Esophagus squamous epithelium (tissue), 5 donors: ENCODE measurements at regions not wholly inside any gene's neighbourhood (a gene's known extent, or its start where the extent isn't known, plus 50 kb on each side); places are given as distances from the start of the nearest gene placed in this dataset.

Experiments used
- DNase-seq: peaks from one replicate; lab custom pipeline; 2025; lab: John Stamatoyannopoulos, UW
- H3K27ac ChIP-seq, 4 donors: fragments of 200-600 bp; sonication (generic); one replicate each; pipeline ENCODE4 v1.5.1; 2016 to 2019; ENCODE audit warnings: mild to moderate bottlenecking in 1 of 4
- H3K27me3 ChIP-seq, 4 donors: fragments of 200-600 bp; sonication (generic); 1 replicate in 3 of 4; 2 replicates in 1 of 4; pipeline versions ENCODE4 v1.5.1 to v1.6.0; 2017 to 2021; ENCODE audit warnings: antibody characterized with exemption in 1 of 4
- H3K36me3 ChIP-seq, 3 donors: fragments of 200-600 bp; sonication (generic); one replicate each; pipeline ENCODE4 v1.5.1; 2016 to 2019
- H3K4me1 ChIP-seq, 3 donors: fragments of 200-600 bp; sonication (generic); one replicate each; pipeline ENCODE4 v1.5.1; 2017 to 2019
- H3K4me3 ChIP-seq, 4 donors: fragments of 200-600 bp; sonication (generic); 1 replicate in 3 of 4; 2 replicates in 1 of 4; pipeline ENCODE4 v1.5.1; 2016 to 2019; ENCODE audit warnings: mild to moderate bottlenecking in 2 of 4, moderate library complexity in 1 of 4
- H3K9me3 ChIP-seq, 3 donors: fragments of 200-600 bp; sonication (generic); one replicate each; pipeline ENCODE4 v1.5.1; 2016 to 2019
- POLR2A ChIP-seq, 4 donors: fragments of 450-650 bp; IDR thresholded peaks; one replicate each; pipeline ENCODE4 v1.6.1; 2017; ENCODE audit warnings: antibody characterized with exemption in 4 of 4, mild to moderate bottlenecking in 4 of 4, moderate library complexity in 3 of 4
- WGBS, 2 donors: methylation state at CpG; one replicate each; pipeline ENCODE4 v1.1.5; 2018; 5-methylcytosine and 5-hydroxymethylcytosine counted together
- intact Hi-C: fragments of 100-400 bp; cut with DNase I; formaldehyde crosslinking; loops from one replicate; pipeline ENCODE4 v1.15.0; 2022
- TF ChIP-seq, protein P1 (sequence below), 6 experiments: fragments of 450-650 bp in 4 of 6; fragments of 200-600 bp in 2 of 6; sonication (generic) in 2 of 6; IDR thresholded peaks; one replicate each; pipeline ENCODE4 v1.5.1; 2016 to 2019; ENCODE audit warnings: antibody characterized with exemption in 6 of 6, mild to moderate bottlenecking in 4 of 6, moderate library complexity in 4 of 6
- donor health status: DM: yes; HTN: yes; CAD: no.

DNA sequence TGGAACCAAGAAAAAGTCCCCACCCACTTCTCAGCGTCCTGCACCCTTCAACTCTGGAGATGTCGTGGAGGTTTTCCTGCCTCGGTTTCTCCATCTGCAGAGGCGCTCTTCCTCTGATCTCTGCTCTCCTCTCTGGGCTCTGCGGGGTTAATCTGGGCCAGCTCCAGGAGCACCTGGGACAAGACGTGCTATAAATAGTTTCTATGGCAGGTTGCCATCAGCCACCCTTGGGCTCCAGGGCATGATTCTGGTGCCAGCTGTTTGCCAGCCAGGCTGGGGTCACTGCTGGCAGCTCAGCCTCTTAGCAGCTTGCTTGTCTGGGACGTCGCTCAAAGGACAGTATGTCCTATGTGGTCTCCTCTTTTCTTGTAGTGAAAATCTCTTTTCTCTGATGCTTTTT is 137.1 kb downstream of the ACTL8 start:
- Histone ChIP-seq H3K27me3 (peaks cover 0 to 78% (median 0%) of the 10 kb centered on the region in 4 donors), H3K4me3 (no peak overlapping the region), H3K4me1 (no peaks in the 10 kb centered on the region), H3K9me3 (no peaks in the 10 kb centered on the region), H3K36me3 (no peaks in the 10 kb centered on the region), H3K27ac (no peak overlapping the region)
- WGBS, 2 donors = 31 to 54% methylated on average over 5 to 8 of the region's 8 CpGs
- intact Hi-C loops = no loop called here
- no peak for TF ChIP-seq POLR2A (IDR thresholded peaks at IDR 0.05)
- TF ChIP-seq, protein P1, sequence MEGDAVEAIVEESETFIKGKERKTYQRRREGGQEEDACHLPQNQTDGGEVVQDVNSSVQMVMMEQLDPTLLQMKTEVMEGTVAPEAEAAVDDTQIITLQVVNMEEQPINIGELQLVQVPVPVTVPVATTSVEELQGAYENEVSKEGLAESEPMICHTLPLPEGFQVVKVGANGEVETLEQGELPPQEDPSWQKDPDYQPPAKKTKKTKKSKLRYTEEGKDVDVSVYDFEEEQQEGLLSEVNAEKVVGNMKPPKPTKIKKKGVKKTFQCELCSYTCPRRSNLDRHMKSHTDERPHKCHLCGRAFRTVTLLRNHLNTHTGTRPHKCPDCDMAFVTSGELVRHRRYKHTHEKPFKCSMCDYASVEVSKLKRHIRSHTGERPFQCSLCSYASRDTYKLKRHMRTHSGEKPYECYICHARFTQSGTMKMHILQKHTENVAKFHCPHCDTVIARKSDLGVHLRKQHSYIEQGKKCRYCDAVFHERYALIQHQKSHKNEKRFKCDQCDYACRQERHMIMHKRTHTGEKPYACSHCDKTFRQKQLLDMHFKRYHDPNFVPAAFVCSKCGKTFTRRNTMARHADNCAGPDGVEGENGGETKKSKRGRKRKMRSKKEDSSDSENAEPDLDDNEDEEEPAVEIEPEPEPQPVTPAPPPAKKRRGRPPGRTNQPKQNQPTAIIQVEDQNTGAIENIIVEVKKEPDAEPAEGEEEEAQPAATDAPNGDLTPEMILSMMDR (IDR thresholded peaks at IDR 0.05) = no peak
- no peak for DNase-seq

DNA sequence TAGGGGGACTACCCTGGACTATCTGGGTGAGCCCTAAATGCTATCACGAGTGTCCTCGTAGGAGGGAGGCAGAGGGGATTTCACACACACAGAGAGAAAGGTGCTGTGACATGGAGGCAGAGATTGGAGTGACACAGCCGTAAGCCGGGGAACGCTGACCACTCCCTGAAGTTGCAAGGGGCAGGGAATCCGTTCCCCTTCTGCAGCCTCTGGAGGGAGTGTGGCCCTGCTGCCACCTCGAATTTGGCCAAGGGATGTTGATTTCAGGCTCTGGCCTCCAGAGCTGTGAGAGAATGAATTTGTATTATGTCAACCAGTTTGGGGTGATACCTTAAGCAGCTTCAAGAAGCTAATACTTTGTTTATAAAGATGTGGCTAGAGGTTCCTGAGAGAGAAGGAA is 137.7 kb downstream of the ACTL8 start:
- H3K36me3 ChIP-seq = no peaks in the 10 kb centered on the region
- DNase-seq = no peak
- H3K9me3 ChIP-seq = no peaks in the 10 kb centered on the region
- no peaks in the 10 kb centered on the region for H3K4me1 ChIP-seq
- H3K4me3 ChIP-seq = no peak overlapping the region
- TF ChIP-seq, protein P1 (IDR thresholded peaks at IDR 0.05) = no peak
- no peak for TF ChIP-seq POLR2A (IDR thresholded peaks at IDR 0.05)
- 41 to 49% methylated on average over 7 of the region's 7 CpGs for WGBS, 2 donors
- H3K27me3 ChIP-seq = peaks cover 0 to 72% (median 0%) of the 10 kb centered on the region in 4 donors
- H3K27ac ChIP-seq = no peak overlapping the region
- intact Hi-C loops = no loop called here

DNA sequence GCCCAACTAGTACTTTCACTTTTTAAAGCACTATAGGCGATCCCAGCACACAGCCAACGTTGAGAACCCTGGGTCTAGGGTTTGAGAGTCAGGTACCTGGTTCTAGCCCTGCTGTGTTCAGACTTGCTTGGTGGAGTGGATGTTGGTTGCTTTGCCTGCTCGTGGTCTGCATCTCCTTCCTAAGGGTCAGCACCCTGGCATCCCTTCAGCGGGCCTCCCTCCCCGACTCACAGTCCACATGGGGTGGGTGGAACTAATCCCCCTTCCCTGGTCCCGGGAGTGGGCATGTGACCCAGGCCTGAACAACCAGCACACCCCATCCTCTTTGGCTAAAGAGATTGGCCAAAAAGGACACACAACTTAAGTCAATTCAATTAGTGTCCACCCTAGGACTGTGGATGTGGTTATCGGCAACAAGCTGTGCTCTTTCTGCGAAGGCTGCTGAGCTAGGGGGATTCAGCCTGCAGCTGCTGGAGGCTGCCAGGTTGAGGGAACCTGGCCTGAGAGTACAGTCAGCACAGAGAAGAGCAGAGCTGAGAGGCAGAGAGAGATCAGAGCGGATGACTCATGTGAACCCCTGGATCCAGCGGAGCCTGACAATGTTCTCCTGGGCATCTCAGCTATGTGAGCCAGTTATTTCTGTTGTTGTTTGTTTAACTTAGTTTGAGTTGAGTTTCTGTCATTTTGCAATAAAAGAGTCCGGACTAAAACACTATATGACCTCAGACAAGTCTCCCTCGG is 138.9 kb downstream of the ACTL8 start:
- no peaks in the 10 kb centered on the region for H3K9me3 ChIP-seq

DNA sequence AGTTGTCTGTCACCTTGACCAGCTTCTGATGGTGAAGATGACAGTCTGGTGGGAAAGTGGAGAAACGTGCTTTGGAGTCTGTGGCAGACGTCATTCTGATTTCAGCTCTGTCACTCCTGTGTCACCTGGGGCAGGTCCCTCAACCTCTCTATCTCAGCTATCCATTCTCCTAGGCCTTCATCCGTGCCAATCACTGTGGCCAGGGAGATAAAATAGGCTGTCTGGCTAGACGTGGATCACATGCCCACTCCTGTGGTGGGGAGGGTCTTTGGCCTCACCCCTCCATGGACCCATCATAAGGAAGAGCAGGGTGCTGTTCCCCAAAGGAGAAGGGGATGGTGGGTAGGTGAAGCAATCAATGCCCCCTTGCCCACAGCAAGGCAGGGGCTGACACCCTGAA is 140.3 kb downstream of the ACTL8 start:
- Histone ChIP-seq H3K4me1 (no peaks in the 10 kb centered on the region), H3K27ac (no peak overlapping the region), H3K36me3 (no peaks in the 10 kb centered on the region), H3K27me3 (peaks cover 0 to 47% (median 0%) of the 10 kb centered on the region in 4 donors), H3K4me3 (no peak overlapping the region), H3K9me3 (no peaks in the 10 kb centered on the region)
- DNase-seq = no peak
- intact Hi-C loops = no loop called here
- 52 to 60% methylated on average over 4 of the region's 4 CpGs for WGBS, 2 donors
- TF ChIP-seq, protein P1 (IDR thresholded peaks at IDR 0.05) = no peak
- TF ChIP-seq POLR2A (IDR thresholded peaks at IDR 0.05) = no peak

More for the DNA sequence above, 138.9 kb downstream of the ACTL8 start:
- no peak for DNase-seq
- H3K4me3 ChIP-seq = no peak overlapping the region
- peaks cover 0 to 60% (median 0%) of the 10 kb centered on the region in 4 donors for H3K27me3 ChIP-seq
- 53 to 66% methylated on average over 10 to 11 of the region's 12 CpGs for WGBS, 2 donors
- no peaks in the 10 kb centered on the region for H3K4me1 ChIP-seq
- no peak for TF ChIP-seq POLR2A (IDR thresholded peaks at IDR 0.05)
- TF ChIP-seq, protein P1 (IDR thresholded peaks at IDR 0.05) = no peak
- H3K36me3 ChIP-seq = no peaks in the 10 kb centered on the region
- intact Hi-C loops = no loop called here
- no peak overlapping the region for H3K27ac ChIP-seq

DNA sequence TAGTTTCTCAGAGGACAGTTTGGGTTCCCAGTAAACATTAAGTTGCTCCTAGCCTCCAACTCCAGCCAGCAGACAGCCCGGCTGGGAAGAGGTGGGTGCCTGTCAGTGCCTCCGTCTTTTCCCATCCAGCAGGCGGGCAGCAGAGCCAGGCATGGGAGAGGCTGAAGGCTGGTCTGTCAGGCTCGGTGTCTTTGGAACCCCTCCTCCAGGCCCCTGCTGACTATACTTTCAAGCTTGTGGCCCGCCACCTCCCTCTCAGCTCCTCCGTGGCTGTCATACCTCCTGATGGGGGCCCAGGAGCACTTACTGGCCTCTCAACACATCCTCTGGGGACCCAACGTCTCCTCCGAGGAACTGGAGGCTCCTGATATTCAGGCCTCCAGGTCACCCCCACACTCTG is 140.9 kb downstream of the ACTL8 start:
- TF ChIP-seq POLR2A (IDR thresholded peaks at IDR 0.05) = no peak
- Histone ChIP-seq H3K36me3 (no peaks in the 10 kb centered on the region), H3K4me3 (no peak overlapping the region), H3K4me1 (no peaks in the 10 kb centered on the region), H3K27ac (no peak overlapping the region), H3K9me3 (no peaks in the 10 kb centered on the region), H3K27me3 (peaks cover 0 to 41% (median 0%) of the 10 kb centered on the region in 4 donors)
- WGBS, 2 donors = 46 to 73% methylated on average over 2 to 6 of the region's 8 CpGs
- no peak for DNase-seq
- intact Hi-C loops = no loop called here
